Memory B cell (primary cell): ENCODE measurements at regions not wholly inside any gene's neighbourhood (a gene's known extent, or its start where the extent isn't known, plus 50 kb on each side); places are given as distances from the start of the nearest gene placed in this dataset.
"Not testable (repeated sequence)": the region's sequence is repeated elsewhere in the genome, so short reads cannot be mapped to it uniquely, and the experiment has no call there.

ENCODE experiments used
- ATAC-seq: fragments of 150-1000 bp; cut with Tn5 transposase; 2 replicates; pipeline ENCODE4 v1.10.0; 2021; ENCODE audit warnings: low read depth, mild to moderate bottlenecking, moderate library complexity
- DNase-seq, 2 donors: peaks; one replicate each; pipeline ENCODE4 v3.0.0; 2022; ENCODE audit warnings: low spot score in 2 of 2
- H3K27ac Mint-ChIP-seq: one replicate; pipeline ENCODE4 v1.8.0; 2022; ENCODE audit warnings: mild to moderate bottlenecking, moderate library complexity, mixed read lengths
- H3K27me3 Mint-ChIP-seq: one replicate; pipeline ENCODE4 v1.8.0; 2022; ENCODE audit warnings: mixed read lengths
- H3K36me3 Mint-ChIP-seq: one replicate; pipeline ENCODE4 v1.8.0; 2022; ENCODE audit warnings: mild to moderate bottlenecking, mixed read lengths
- H3K4me1 Mint-ChIP-seq: one replicate; pipeline ENCODE4 v1.8.0; 2022; ENCODE audit warnings: mixed read lengths
- H3K4me3 Mint-ChIP-seq: one replicate; pipeline ENCODE4 v1.8.0; 2022; ENCODE audit warnings: mild to moderate bottlenecking, moderate library complexity, mixed read lengths
- H3K9me3 Mint-ChIP-seq: one replicate; pipeline ENCODE4 v1.8.0; 2022; ENCODE audit warnings: mixed read lengths

DNA sequence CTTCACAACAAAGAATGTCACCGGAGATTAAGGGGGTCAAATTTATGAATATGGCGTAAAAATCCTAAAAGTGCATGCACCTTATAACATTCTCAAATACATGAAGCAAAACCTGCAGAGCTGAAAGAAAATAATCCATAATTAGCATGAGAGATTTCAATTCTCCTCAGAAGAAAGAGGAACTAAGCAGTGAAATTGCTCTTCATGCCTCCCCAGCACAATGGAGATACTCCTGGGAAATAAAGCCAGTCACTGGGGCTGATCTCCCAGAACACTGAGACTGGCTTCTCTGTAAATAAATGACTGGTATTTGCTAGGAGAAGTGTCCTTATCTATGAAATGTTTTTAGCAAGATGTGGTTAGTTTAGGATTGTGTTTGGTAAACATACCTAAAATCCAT lies 68.1 kb downstream of the GOLGA6L6 start:
- not testable (repeated sequence) for DNase-seq, H3K27ac Mint-ChIP-seq, H3K27me3 Mint-ChIP-seq, H3K4me3 Mint-ChIP-seq, ATAC-seq, H3K4me1 Mint-ChIP-seq, H3K36me3 Mint-ChIP-seq, H3K9me3 Mint-ChIP-seq

DNA sequence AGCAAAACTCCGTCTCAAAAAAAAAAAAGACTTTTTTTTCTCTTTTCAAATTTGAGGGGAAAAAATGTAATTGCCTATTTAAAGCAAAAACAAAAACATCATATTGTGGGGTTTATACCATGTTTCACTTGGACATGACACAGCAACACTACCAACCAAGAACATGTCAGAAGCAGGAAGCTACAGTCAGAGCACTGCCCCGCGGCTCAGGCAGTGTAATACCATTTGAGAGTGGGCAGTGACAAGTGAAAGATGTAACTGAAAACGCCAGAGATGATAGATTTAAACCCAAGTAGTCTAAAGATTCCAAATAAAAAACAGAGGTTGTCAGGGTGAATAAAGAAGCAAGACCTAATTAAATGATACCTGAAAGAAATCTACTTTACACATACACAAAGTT lies 68.6 kb downstream of the GOLGA6L6 start:
- H3K4me1 Mint-ChIP-seq, H3K27ac Mint-ChIP-seq, H3K36me3 Mint-ChIP-seq, ATAC-seq, H3K27me3 Mint-ChIP-seq, H3K4me3 Mint-ChIP-seq, H3K9me3 Mint-ChIP-seq, DNase-seq: not testable (repeated sequence)

- not testable (repeated sequence) for H3K4me1 Mint-ChIP-seq, H3K4me3 Mint-ChIP-seq, DNase-seq, H3K9me3 Mint-ChIP-seq, H3K27ac Mint-ChIP-seq, H3K36me3 Mint-ChIP-seq, H3K27me3 Mint-ChIP-seq, ATAC-seq
Observed at GRCh38 chr15:20470810-20471209, 70.8 kb downstream of the GOLGA6L6 start.

GRCh38 chr15:20441138-20441537 lies 100.5 kb downstream of the GOLGA6L6 start:
- H3K4me3 Mint-ChIP-seq, ATAC-seq, H3K9me3 Mint-ChIP-seq, H3K27me3 Mint-ChIP-seq, H3K4me1 Mint-ChIP-seq, DNase-seq, H3K27ac Mint-ChIP-seq, H3K36me3 Mint-ChIP-seq: not testable (repeated sequence)

DNA sequence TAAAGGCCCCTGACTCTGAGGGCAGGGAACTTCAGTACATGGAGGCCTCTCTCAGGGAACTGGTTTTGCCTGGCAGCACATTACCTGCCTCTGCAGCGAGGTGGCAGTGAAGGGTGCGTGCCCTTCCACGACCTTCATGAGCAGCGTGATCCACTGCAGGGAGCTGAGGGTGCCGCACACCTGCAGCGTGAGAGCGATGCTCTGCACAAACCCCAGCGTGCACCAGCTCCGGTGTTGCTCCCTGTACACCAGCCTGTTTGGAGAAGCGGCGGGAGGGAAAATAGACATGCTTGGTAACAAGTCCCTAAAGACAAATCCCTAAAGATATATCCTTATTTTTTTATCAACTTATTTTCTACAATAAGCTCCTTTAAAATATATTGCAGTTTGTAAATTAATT lies 101.2 kb downstream of the GOLGA6L6 start:
- not testable (repeated sequence) for DNase-seq, H3K9me3 Mint-ChIP-seq, ATAC-seq, H3K27ac Mint-ChIP-seq, H3K4me1 Mint-ChIP-seq, H3K36me3 Mint-ChIP-seq, H3K27me3 Mint-ChIP-seq, H3K4me3 Mint-ChIP-seq

DNA sequence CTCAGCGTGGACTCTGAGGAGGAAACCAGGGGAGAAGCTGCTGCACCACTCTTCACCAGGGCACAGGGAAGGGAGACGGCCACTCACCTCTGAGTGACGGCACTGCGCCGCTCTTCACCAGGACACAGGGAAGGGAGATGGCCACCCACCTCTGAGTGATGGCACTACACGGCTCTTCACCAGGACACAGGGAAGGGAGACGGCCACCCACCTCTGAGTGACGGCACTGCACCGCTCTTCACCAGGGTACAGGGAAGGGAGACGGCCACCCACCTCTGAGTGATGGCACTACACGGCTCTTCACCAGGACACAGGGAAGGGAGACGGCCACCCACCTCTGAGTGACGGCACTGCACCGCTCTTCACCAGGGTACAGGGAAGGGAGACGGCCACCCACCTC lies 102.5 kb downstream of the GOLGA6L6 start:
- not testable (repeated sequence) for H3K27ac Mint-ChIP-seq, H3K36me3 Mint-ChIP-seq, H3K4me1 Mint-ChIP-seq, H3K4me3 Mint-ChIP-seq, H3K27me3 Mint-ChIP-seq, DNase-seq, ATAC-seq, H3K9me3 Mint-ChIP-seq

GRCh38 chr15:20438255-20438654 lies 103.3 kb downstream of the GOLGA6L6 start:
- not testable (repeated sequence) for H3K4me1 Mint-ChIP-seq, DNase-seq, H3K27ac Mint-ChIP-seq, H3K27me3 Mint-ChIP-seq, H3K4me3 Mint-ChIP-seq, H3K9me3 Mint-ChIP-seq, ATAC-seq, H3K36me3 Mint-ChIP-seq

- H3K36me3 Mint-ChIP-seq, ATAC-seq, DNase-seq, H3K27me3 Mint-ChIP-seq, H3K4me1 Mint-ChIP-seq, H3K9me3 Mint-ChIP-seq, H3K4me3 Mint-ChIP-seq, H3K27ac Mint-ChIP-seq: not testable (repeated sequence)
Observed at GRCh38 chr15:20433468-20433867, 108.1 kb downstream of the GOLGA6L6 start.

DNA sequence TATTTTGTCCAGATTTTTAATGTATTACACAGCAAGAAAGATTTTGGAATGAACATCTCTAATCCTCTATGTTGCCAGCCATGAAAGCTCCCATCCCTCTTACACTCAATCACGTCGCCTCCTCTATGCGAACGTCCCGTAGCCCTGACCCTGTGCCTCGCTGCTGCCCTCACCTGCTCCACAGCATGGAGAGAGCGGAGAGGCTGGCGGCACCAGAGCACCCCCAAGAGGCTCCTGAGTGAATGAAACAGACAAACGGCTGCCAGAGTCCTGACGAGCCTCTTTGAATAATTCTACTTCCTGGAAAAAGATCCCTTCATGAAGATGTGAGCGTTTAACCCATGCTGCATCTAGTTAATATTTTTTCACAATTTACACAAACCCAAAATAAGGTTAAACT lies 111.1 kb downstream of the GOLGA6L6 start:
- H3K27ac Mint-ChIP-seq, H3K27me3 Mint-ChIP-seq, H3K4me3 Mint-ChIP-seq, H3K9me3 Mint-ChIP-seq, ATAC-seq, H3K36me3 Mint-ChIP-seq, H3K4me1 Mint-ChIP-seq, DNase-seq: not testable (repeated sequence)

DNA sequence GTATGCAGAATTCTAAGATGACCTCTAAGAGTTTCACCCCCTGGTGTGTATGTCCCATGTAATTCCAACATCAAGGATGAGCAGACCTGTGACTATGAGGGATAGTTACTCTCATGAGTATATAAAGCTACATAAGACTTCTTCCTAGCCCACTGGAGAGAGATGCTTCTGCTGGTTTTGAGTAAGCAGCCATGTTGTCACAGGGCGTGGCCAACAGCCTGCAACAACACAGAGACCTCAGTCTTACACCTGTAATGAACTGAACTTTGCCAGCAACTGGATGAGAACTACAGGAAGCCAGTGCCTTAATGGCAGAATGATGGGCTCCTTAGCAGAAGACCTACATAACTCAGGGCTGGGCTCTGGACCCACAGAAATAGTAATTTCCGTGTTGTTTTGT lies 120.9 kb downstream of the GOLGA6L6 start:
- not testable (repeated sequence) for H3K9me3 Mint-ChIP-seq, H3K27ac Mint-ChIP-seq, DNase-seq, H3K4me1 Mint-ChIP-seq, ATAC-seq, H3K27me3 Mint-ChIP-seq, H3K4me3 Mint-ChIP-seq, H3K36me3 Mint-ChIP-seq

DNA sequence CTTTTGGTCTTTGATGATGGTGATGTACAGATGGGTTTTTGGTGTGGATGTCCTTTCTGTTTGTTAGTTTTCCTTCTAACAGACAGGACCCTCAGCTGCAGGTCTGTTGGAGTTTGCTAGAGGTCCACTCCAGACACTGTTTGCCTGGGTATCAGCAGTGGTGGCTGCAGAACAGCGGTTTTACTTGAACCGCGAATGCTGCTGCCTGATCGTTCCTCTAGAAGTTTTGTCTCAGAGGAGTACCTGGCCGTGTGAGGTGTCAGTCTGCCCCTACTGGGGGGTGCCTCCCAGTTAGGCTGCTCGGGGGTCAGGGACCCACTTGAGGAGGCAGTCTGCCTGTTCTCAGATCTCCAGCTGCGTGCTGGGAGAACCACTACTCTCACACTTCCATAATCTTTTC lies 125.0 kb downstream of the GOLGA6L6 start:
- not testable (repeated sequence) for H3K36me3 Mint-ChIP-seq, H3K4me3 Mint-ChIP-seq, ATAC-seq, H3K27me3 Mint-ChIP-seq, H3K9me3 Mint-ChIP-seq, DNase-seq, H3K4me1 Mint-ChIP-seq, H3K27ac Mint-ChIP-seq

DNA sequence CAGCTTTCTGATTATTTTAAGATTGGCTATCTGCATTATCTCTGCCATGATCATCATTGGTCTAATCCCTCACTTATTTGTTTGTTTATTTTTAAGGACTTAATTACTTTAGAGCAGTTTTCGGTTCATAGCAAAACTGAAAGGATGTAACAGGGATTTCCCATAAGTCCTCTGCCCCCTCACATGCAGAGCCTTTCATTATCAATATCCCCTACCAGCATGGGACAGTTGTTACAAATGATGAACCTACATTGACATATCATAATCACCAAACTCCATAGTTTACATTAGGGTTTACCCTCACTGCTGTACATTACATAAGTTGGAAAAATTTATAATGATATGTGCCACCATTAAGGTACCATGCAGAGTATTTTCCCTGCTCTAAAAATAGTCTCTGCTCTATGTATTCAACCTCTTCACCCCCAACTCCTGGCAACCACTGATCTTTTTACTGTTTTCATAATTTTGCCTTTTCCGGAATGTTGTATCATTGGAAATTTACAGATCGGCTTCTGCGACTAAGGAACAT lies 131.9 kb downstream of the GOLGA6L6 start:
- not testable (repeated sequence) for H3K27ac Mint-ChIP-seq, H3K36me3 Mint-ChIP-seq, H3K27me3 Mint-ChIP-seq, H3K4me1 Mint-ChIP-seq, ATAC-seq, H3K9me3 Mint-ChIP-seq, H3K4me3 Mint-ChIP-seq, DNase-seq

DNA sequence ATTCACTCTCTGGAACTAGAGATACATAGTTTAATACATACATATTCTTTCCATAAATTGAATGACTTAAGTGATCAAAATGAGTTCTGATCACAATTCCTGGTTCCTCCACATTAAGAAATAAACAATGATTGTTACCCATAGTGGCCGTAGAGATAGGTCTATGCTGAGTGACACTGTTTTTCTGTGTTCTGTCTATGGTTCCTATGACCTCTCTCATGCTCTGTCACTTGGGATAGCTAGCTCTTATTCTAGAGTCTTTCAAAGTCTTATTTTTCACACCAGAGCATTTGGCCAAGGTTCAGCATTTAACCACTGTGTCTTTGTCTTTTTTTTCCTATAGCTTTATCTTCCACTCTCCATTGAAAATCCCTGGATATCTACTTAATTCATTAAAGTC lies 132.4 kb downstream of the GOLGA6L6 start:
- Mint-ChIP-seq H3K27me3 (no peaks in the 10 kb centered on the region), H3K4me1 (no peaks in the 10 kb centered on the region), H3K9me3 (peaks cover 6% of the 10 kb centered on the region), H3K36me3 (no peaks in the 10 kb centered on the region), H3K27ac (no peak overlapping the region), H3K4me3 (no peak overlapping the region)
- ATAC-seq (no peak), DNase-seq (no peak)

DNA sequence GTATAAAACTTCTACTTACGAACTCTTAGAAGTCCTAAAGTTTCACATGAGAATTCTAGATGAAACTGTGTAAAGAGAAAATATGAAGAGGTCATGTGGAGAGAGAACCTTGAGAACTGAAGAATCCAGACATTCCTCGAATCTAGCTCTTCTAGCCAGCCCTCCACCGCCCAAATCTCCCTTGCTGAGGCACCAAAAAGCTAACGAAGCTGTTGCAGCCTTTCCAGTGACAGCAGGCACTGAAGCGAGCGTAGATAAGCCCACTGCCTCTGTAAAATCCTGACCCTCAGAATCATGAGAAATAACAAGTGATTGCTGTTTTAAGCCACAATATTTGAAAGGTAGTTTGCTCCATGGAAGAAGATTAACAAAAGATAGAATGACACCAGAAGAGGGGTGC lies 134.0 kb downstream of the GOLGA6L6 start:
- ATAC-seq = no peak
- Mint-ChIP-seq H3K27me3 (no peaks in the 10 kb centered on the region), H3K4me1 (no peaks in the 10 kb centered on the region), H3K36me3 (no peaks in the 10 kb centered on the region), H3K27ac (no peak overlapping the region), H3K9me3 (peaks cover 5% of the 10 kb centered on the region), H3K4me3 (no peak overlapping the region)
- no peak for DNase-seq

DNA sequence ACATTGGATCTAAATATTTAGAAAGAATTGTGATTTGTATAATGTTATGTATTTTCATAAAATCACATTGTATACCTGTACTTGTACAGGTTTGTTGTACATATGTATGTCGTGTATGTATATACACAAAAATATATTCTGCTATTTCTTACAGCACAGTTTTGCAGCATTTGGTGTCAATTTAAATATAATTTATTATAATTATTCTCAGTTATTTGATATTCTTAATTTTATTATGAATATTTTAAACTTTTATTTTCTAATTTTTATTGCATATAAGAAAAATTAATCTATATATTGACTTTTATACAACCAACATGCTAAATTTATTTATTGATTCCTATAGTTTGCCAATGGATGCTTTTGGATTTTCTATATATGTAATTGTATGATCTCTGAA lies 137.0 kb downstream of the GOLGA6L6 start:
- not testable (repeated sequence) for H3K9me3 Mint-ChIP-seq, H3K27me3 Mint-ChIP-seq, H3K36me3 Mint-ChIP-seq, H3K4me3 Mint-ChIP-seq, ATAC-seq, H3K27ac Mint-ChIP-seq, H3K4me1 Mint-ChIP-seq, DNase-seq
